ENCODE measurements at regions not wholly inside any gene's neighbourhood (a gene's known extent, or its start where the extent isn't known, plus 50 kb on each side); places are given as distances from the start of the nearest gene placed in this dataset.

DNA sequence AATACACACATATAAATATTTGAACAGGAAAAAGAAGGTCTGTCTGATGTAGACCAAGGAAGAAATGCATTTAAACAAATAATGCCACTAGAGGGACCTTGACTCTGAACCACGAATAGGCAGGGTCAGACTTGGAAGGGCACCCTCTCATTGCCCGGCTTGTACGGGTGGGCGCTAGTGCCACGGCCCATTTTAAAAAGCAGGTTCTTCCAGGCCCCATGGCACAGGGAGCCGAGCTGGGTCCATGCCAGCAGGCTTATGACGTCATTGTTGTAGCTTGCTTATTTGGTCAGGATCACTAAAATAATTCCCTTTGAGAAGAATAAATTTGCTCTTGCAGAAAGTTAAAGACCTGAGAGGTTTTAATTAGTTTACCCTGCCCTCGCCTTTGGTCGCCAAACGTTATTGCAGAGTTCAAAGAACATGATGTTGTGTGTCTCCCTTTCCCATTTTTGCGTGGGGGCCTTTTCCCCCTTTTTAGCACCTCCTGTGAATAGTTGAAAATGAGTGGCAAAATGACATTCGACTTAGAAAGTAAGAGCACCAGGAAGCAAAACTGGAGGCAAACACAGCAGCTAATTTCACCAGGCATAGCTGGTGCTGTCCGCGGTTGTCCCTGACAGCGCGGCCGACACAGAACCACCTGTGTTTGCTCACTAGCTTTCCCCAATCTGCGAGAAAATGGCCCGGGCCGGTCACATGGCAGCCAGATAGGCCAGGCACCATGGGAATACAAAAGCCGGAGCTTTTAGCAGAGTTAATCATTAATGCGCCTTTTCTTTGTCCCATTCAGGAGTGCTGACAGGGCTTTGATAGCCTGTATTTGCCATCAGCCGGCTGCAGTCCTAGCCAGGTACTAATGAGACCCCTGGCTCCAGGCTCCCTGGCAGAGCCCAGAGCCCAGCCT lies 93.8 kb downstream of the FOXA2 start (continued):
- TF ChIP-seq, protein P1, sequence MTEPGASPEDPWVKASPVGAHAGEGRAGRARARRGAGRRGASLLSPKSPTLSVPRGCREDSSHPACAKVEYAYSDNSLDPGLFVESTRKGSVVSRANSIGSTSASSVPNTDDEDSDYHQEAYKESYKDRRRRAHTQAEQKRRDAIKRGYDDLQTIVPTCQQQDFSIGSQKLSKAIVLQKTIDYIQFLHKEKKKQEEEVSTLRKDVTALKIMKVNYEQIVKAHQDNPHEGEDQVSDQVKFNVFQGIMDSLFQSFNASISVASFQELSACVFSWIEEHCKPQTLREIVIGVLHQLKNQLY (CRISPR knock-in tag; IDR thresholded peaks at IDR 0.05) = peak; percentile 82
- TF ChIP-seq, protein P2, sequence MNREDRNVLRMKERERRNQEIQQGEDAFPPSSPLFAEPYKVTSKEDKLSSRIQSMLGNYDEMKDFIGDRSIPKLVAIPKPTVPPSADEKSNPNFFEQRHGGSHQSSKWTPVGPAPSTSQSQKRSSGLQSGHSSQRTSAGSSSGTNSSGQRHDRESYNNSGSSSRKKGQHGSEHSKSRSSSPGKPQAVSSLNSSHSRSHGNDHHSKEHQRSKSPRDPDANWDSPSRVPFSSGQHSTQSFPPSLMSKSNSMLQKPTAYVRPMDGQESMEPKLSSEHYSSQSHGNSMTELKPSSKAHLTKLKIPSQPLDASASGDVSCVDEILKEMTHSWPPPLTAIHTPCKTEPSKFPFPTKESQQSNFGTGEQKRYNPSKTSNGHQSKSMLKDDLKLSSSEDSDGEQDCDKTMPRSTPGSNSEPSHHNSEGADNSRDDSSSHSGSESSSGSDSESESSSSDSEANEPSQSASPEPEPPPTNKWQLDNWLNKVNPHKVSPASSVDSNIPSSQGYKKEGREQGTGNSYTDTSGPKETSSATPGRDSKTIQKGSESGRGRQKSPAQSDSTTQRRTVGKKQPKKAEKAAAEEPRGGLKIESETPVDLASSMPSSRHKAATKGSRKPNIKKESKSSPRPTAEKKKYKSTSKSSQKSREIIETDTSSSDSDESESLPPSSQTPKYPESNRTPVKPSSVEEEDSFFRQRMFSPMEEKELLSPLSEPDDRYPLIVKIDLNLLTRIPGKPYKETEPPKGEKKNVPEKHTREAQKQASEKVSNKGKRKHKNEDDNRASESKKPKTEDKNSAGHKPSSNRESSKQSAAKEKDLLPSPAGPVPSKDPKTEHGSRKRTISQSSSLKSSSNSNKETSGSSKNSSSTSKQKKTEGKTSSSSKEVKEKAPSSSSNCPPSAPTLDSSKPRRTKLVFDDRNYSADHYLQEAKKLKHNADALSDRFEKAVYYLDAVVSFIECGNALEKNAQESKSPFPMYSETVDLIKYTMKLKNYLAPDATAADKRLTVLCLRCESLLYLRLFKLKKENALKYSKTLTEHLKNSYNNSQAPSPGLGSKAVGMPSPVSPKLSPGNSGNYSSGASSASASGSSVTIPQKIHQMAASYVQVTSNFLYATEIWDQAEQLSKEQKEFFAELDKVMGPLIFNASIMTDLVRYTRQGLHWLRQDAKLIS (CRISPR knock-in tag; IDR thresholded peaks at IDR 0.05) = no peak
- TF ChIP-seq ZNF75D (CRISPR knock-in tag; IDR thresholded peaks at IDR 0.05; ENCODE audit: borderline replicate concordance) = no peak
- TF ChIP-seq, protein P3, sequence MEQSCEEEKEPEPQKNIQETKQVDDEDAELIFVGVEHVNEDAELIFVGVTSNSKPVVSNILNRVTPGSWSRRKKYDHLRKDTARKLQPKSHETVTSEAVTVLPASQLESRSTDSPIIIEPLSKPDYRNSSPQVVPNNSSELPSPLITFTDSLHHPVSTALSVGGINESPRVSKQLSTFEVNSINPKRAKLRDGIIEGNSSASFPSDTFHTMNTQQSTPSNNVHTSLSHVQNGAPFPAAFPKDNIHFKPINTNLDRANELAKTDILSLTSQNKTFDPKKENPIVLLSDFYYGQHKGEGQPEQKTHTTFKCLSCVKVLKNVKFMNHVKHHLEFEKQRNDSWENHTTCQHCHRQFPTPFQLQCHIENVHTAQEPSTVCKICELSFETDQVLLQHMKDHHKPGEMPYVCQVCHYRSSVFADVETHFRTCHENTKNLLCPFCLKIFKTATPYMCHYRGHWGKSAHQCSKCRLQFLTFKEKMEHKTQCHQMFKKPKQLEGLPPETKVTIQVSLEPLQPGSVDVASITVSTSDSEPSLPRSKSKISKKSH (CRISPR knock-in tag; IDR thresholded peaks at IDR 0.05; ENCODE audit: borderline replicate concordance) = peak; percentile 78; the same call in 1 of the 2 replicates
- TF ChIP-seq CBX5 (CRISPR knock-in tag; IDR thresholded peaks at IDR 0.05; ENCODE audit: borderline replicate concordance) = peak; percentile 53; the same call in 1 of the 2 replicates
- 0 out of 2 replicates have a peak, but pooled peaks have one; percentile 60 for TF ChIP-seq E2F2 (CRISPR knock-in tag; IDR thresholded peaks at IDR 0.05; ENCODE audit: borderline replicate concordance)
- TF ChIP-seq, protein P4, sequence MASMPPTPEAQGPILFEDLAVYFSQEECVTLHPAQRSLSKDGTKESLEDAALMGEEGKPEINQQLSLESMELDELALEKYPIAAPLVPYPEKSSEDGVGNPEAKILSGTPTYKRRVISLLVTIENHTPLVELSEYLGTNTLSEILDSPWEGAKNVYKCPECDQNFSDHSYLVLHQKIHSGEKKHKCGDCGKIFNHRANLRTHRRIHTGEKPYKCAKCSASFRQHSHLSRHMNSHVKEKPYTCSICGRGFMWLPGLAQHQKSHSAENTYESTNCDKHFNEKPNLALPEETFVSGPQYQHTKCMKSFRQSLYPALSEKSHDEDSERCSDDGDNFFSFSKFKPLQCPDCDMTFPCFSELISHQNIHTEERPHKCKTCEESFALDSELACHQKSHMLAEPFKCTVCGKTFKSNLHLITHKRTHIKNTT (CRISPR knock-in tag; IDR thresholded peaks at IDR 0.05) = no peak
- TF ChIP-seq ZNF264 (CRISPR knock-in tag; IDR thresholded peaks at IDR 0.05) = peak; percentile 95
- no peak for TF ChIP-seq ZFAT (CRISPR knock-in tag; conservative IDR thresholded peaks at IDR 0.05)
- TF ChIP-seq ZNF7 (CRISPR knock-in tag; IDR thresholded peaks at IDR 0.05) = no peak
- TF ChIP-seq ELF4 (CRISPR knock-in tag; IDR thresholded peaks at IDR 0.05; ENCODE audit: borderline replicate concordance) = peak; percentile 22; the same call in 1 of the 2 replicates
- TF ChIP-seq MBD4 (IDR thresholded peaks at IDR 0.05; ENCODE audit: borderline replicate concordance, low read length) = 0 out of 2 replicates have a peak, but pooled peaks have one; percentile 68
- TF ChIP-seq SNAPC2 (CRISPR knock-in tag; IDR thresholded peaks at IDR 0.05) = no peak
- no peak for TF ChIP-seq FOXK2 (IDR thresholded peaks at IDR 0.05)
- TF ChIP-seq ZBTB26 (CRISPR knock-in tag; IDR thresholded peaks at IDR 0.05; ENCODE audit: borderline replicate concordance) = peak; percentile 54
- TF ChIP-seq ZNF136 (CRISPR knock-in tag; IDR thresholded peaks at IDR 0.05; ENCODE audit: low read depth) = peak; percentile 91
- peak; percentile 76 for TF ChIP-seq IKZF4 (CRISPR knock-in tag; IDR thresholded peaks at IDR 0.05; ENCODE audit: borderline replicate concordance, low read depth, not compliant biosample characterization)
- TF ChIP-seq KLF12 (CRISPR knock-in tag; IDR thresholded peaks at IDR 0.05; ENCODE audit: borderline replicate concordance) = peak; percentile 45
- no peak; the same call in 1 of the 2 replicates for TF ChIP-seq ZNF230 (CRISPR knock-in tag; IDR thresholded peaks at IDR 0.05)

Data from HepG2 (cell line).